SU-DHL-6 (cell line): ENCODE measurements at regions not wholly inside any gene's neighbourhood (a gene's known extent, or its start where the extent isn't known, plus 50 kb on each side); places are given as distances from the start of the nearest gene placed in this dataset.

Experiments used
- H2AFZ ChIP-seq: fragments of 200-600 bp; sonication (generic); 2 replicates; pipeline ENCODE4 v1.6.1; 2014; ENCODE audit warnings: low read depth, mild to moderate bottlenecking, moderate library complexity, mixed read lengths, antibody characterized with exemption, low read length; ENCODE audit not compliant: severe bottlenecking
- H3F3A ChIP-seq: fragments of 200-600 bp; shearing (Covaris generic); 2 replicates; pipeline ENCODE4 v1.6.0; 2016; ENCODE audit warnings: antibody characterized with exemption, mild to moderate bottlenecking; ENCODE audit not compliant: insufficient read depth
- H3K27ac ChIP-seq: fragments of 200-600 bp; sonication (generic); 2 replicates; pipeline ENCODE4 v1.5.1; 2016; ENCODE audit warnings: low read depth, mild to moderate bottlenecking, low read length, moderate library complexity, mixed read lengths
- H3K27me3 ChIP-seq: fragments of 200-600 bp; sonication (generic), shearing (Covaris generic); 2 replicates; pipeline ENCODE4 v1.6.0; 2014; ENCODE audit warnings: mild to moderate bottlenecking, low read length
- H3K36me3 ChIP-seq: fragments of 200-600 bp; sonication (generic); 2 replicates; pipeline ENCODE4 v1.6.1; 2014; ENCODE audit warnings: mild to moderate bottlenecking, low read length, mixed read lengths
- H3K4me2 ChIP-seq: fragments of 300-600, 200-600 bp; shearing (Covaris generic), sonication (generic); 2 replicates; pipeline ENCODE4 v1.6.0; 2014; ENCODE audit warnings: low read length, low read depth, mild to moderate bottlenecking; ENCODE audit not compliant: poor library complexity, severe bottlenecking
- H3K4me3 ChIP-seq: fragments of 200-600 bp; sonication (generic); 2 replicates; pipeline ENCODE4 v1.5.1; 2014; ENCODE audit warnings: antibody characterized with exemption, low read length, mild to moderate bottlenecking, mixed read lengths; ENCODE audit not compliant: insufficient read depth, poor library complexity, severe bottlenecking
- H3K79me2 ChIP-seq: fragments of 200-600 bp; sonication (generic); 2 replicates; pipeline ENCODE4 v1.6.1; 2014; ENCODE audit warnings: mild to moderate bottlenecking, low read length, moderate library complexity; ENCODE audit not compliant: insufficient read depth
- H3K9ac ChIP-seq: fragments of 200-600 bp; sonication (generic); 2 replicates; pipeline ENCODE4 v1.7.0; 2014; ENCODE audit warnings: mild to moderate bottlenecking, low read length
- H3K9me2 ChIP-seq: fragments of 200-600 bp; sonication (generic); replicated peaks from 2 replicates; pipeline ENCODE4 v1.6.1; 2014; ENCODE audit warnings: low read length; ENCODE audit not compliant: insufficient read depth
- H3K9me3 ChIP-seq: fragments of 200-600 bp; sonication (generic); 2 replicates; pipeline ENCODE4 v1.6.1; 2014; ENCODE audit warnings: low read length, mixed read lengths; ENCODE audit not compliant: insufficient read depth
- H4K20me1 ChIP-seq: fragments of 200-600 bp; sonication (generic); 2 replicates; pipeline ENCODE4 v1.6.1; 2014; ENCODE audit warnings: low read depth, mild to moderate bottlenecking, antibody characterized with exemption, low read length, moderate library complexity, mixed read lengths
- EZH2phosphoT487 ChIP-seq: fragments of 200-600 bp; sonication (generic), shearing (Covaris generic); conservative IDR thresholded peaks from 2 replicates; pipeline ENCODE4 v1.6.1; 2018; ENCODE audit warnings: mild to moderate bottlenecking, antibody characterized with exemption, low read length, moderate library complexity, mixed read lengths
- TF ChIP-seq, protein P1 (sequence below): fragments of 200-600 bp; sonication (generic); IDR thresholded peaks from one replicate; pipeline ENCODE4 v1.5.1; 2017; ENCODE audit warnings: antibody characterized with exemption, mild to moderate bottlenecking, low read length, moderate library complexity; ENCODE audit not compliant: insufficient read depth, poor library complexity, severe bottlenecking

DNA sequence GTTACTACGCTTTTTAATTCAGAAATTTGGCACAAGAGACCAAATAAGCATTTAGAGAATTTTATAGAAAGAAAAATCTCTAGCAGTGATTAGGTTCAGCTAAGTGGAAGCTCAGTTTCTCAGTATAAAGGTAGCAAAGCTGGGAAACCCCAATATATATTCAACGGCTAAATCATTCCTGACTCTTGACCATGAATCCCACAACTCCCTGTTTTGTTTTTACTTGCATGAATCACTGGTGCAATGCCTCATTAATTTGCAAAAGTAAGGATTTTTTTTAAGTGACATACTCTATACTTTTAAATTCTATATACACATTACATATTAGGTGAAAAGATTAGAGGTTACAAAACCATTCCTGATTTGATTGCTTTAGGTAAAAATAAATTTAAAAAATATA, 74.3 kb upstream of the PLEKHG7 start:
- no peaks in the 10 kb centered on the region for H4K20me1 ChIP-seq
- H3K36me3 ChIP-seq: no peaks in the 10 kb centered on the region
- H3K79me2 ChIP-seq: no peaks in the 10 kb centered on the region
- no peak overlapping the region for H3K4me2 ChIP-seq
- H3K27me3 ChIP-seq: no peaks in the 10 kb centered on the region
- no peak overlapping the region for H3K9ac ChIP-seq
- no peaks in the 10 kb centered on the region for H3K9me2 ChIP-seq
- H3F3A ChIP-seq: no peaks in the 10 kb centered on the region
- H3K9me3 ChIP-seq: no peaks in the 10 kb centered on the region
- no peak overlapping the region for H2AFZ ChIP-seq
- H3K27ac ChIP-seq: no peak overlapping the region
- TF ChIP-seq EZH2phosphoT487: no peak
- TF ChIP-seq, protein P1, sequence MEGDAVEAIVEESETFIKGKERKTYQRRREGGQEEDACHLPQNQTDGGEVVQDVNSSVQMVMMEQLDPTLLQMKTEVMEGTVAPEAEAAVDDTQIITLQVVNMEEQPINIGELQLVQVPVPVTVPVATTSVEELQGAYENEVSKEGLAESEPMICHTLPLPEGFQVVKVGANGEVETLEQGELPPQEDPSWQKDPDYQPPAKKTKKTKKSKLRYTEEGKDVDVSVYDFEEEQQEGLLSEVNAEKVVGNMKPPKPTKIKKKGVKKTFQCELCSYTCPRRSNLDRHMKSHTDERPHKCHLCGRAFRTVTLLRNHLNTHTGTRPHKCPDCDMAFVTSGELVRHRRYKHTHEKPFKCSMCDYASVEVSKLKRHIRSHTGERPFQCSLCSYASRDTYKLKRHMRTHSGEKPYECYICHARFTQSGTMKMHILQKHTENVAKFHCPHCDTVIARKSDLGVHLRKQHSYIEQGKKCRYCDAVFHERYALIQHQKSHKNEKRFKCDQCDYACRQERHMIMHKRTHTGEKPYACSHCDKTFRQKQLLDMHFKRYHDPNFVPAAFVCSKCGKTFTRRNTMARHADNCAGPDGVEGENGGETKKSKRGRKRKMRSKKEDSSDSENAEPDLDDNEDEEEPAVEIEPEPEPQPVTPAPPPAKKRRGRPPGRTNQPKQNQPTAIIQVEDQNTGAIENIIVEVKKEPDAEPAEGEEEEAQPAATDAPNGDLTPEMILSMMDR: no peak
- H3K4me3 ChIP-seq: no peak overlapping the region

GRCh38 chr12:92627511-92627910, 75.3 kb upstream of the PLEKHG7 start:
- Histone ChIP-seq H3F3A (no peaks in the 10 kb centered on the region), H3K27ac (no peak overlapping the region), H3K79me2 (no peaks in the 10 kb centered on the region), H3K27me3 (no peaks in the 10 kb centered on the region), H3K4me2 (no peak overlapping the region), H3K9ac (no peak overlapping the region), H3K9me3 (no peaks in the 10 kb centered on the region), H3K4me3 (no peak overlapping the region), H4K20me1 (no peaks in the 10 kb centered on the region), H3K9me2 (no peaks in the 10 kb centered on the region), H3K36me3 (no peaks in the 10 kb centered on the region), H2AFZ (no peak overlapping the region)
- no peak for TF ChIP-seq EZH2phosphoT487
- TF ChIP-seq, protein P1: no peak

DNA sequence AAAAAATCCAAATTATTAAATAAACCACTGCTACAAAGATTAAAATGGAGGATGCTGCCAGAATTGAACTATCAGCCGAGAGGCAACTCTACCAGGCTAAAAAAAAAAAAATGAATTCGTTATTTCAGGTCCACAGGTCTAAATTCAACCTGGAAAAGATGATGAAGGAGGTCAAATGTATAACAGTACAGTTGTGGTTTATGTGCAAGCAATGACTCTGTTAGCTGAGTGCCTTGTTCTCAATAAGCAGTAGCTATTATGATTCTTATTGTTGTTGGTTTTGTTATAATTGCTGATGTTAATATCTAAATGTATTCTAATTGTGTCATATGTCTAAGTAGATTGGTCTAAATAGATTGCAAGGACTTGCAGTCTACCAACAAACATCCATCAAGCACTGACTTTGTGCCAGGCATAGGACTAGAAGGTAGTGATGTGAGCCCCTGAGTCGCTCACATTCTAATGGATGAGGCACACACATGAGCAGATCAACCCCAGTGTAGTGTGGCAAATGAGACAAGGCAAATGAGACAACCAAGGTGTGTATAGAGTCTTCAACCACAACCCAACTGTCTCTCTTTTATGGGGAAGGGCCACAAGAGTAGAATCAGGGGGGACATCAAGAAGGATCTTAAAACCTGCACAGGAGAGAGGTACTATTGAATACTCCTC, 77.0 kb upstream of the PLEKHG7 start:
- no peak overlapping the region for H3K27ac ChIP-seq
- no peaks in the 10 kb centered on the region for H3K36me3 ChIP-seq
- no peak overlapping the region for H3K4me2 ChIP-seq
- no peak overlapping the region for H3K9ac ChIP-seq
- no peak for TF ChIP-seq EZH2phosphoT487
- TF ChIP-seq, protein P1: no peak
- H3K79me2 ChIP-seq: no peaks in the 10 kb centered on the region
- H3K27me3 ChIP-seq: no peaks in the 10 kb centered on the region
- no peaks in the 10 kb centered on the region for H3K9me3 ChIP-seq
- no peak overlapping the region for H3K4me3 ChIP-seq
- H4K20me1 ChIP-seq: no peaks in the 10 kb centered on the region
- no peaks in the 10 kb centered on the region for H3F3A ChIP-seq
- H2AFZ ChIP-seq: no peak overlapping the region
- no peaks in the 10 kb centered on the region for H3K9me2 ChIP-seq
